GM18511 (cell line): ENCODE measurements at regions not wholly inside any gene's neighbourhood (a gene's known extent, or its start where the extent isn't known, plus 50 kb on each side); places are given as distances from the start of the nearest gene placed in this dataset.

Experiments
- ATAC-seq: cut with Tn5 transposase; IDR thresholded peaks from one replicate; pipeline ENCODE4 v1.9.1; 2021; ENCODE audit warnings: mild to moderate bottlenecking, moderate library complexity; ENCODE audit not compliant: unreplicated experiment

DNA sequence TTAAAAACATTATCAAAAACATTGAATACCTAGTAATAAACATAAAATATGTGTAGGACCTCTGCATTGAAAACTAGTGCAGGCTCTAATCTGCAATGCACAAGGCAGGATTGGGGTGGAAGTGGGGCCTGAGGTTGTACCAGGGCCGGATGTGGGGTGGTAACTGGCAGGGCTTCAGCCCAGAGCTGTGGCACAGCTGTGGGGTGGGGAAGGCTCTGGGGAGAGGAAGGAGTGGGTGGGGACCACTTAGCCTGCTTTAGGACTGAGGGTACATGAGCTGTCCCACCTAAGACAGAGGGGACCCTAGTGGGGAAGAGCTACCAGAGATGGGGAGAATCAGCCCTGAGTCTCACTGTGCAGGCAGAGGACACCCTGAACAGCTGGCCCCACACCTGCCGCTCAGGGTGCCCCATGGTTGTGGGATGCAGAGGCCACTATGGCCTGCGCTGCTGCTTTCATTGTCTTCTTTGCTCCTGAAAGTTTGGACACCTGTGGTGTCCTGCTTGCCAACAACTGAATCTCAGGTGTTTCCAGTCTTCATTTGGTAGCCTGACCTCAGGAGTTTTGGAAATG lies 311.4 kb downstream of the TLE4 start:
- peak; percentile 50 for ATAC-seq

DNA sequence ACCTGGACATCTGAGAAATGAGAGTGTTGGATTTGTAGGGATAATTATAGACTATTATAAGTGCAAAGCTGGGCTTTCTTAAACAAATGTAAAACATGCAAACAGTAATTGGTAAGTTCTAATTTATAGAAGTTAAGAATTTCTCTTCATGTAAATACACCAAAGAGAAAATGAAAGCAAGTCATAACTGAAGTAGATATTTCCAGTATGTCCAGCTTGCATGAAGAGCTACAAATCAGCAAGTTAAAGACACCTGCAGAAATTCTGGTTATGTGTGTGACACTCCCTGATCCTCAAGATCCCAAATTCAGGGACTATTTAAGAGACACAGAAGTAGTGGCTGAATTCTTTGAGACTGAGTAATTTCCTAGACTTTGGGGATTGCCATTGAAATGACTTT lies 308.9 kb downstream of the TLE4 start:
- peak; percentile 50 for ATAC-seq

DNA sequence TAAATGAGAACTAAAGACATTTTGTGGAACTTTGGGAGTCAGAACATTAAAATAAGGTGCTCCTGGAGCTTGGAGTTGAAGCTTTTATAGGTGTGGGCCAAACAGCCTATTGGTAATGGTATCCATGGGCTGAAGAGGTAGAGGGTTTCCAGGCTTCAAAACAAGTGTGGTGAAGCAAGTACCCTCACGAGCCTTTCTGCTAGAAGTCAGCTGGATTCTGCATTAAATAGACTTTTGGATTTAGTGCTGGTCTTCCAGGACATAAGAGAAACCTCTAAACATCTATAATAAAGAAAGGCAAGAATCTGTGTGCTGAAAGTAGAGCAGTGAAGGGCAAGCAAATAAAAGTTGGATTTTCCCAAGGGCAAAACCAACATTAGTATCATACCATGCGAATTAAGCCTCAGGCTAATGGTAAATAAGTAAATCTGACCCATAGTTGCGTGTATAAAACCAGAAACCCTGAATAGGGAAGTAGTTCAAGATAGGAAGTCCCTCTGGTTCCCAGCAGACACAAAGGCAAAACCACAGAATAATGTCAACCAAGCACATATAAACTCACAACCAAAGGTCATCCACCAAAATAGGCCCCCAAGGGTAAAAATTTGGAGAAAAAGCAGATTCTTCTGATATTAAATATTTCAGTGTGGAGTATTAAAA lies 306.3 kb downstream of the TLE4 start:
- ATAC-seq: peak; percentile 81

DNA sequence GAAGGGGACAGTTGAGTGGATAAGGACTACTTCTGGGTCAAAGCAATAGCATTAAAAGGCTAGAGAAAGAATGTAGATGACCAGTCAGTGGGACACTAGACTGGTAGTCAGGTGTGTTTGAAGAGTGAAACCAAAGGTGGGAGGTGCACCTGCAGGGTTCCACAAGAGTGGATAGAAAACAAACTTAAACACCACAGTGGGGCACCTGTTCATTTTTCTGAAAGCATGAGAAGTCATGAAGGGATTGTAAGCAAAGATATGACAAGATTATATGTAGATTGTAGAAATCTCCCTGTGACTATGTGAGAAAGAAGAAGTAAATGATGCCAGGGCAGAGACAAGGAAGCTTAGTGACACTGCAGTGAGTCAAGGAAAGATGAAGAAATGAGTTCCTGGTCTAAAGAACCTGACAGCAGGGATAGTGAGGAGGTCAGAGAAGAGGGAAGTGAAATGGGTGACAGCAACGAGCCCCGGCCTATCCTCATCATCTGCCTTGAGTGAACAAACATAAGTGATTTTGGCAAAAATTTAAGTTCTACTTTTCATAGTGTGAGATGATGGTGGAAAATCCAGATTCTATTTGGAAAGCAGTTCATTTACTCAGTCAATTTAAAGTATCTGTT lies 296.9 kb downstream of the TLE4 start:
- peak; percentile 62 for ATAC-seq

DNA sequence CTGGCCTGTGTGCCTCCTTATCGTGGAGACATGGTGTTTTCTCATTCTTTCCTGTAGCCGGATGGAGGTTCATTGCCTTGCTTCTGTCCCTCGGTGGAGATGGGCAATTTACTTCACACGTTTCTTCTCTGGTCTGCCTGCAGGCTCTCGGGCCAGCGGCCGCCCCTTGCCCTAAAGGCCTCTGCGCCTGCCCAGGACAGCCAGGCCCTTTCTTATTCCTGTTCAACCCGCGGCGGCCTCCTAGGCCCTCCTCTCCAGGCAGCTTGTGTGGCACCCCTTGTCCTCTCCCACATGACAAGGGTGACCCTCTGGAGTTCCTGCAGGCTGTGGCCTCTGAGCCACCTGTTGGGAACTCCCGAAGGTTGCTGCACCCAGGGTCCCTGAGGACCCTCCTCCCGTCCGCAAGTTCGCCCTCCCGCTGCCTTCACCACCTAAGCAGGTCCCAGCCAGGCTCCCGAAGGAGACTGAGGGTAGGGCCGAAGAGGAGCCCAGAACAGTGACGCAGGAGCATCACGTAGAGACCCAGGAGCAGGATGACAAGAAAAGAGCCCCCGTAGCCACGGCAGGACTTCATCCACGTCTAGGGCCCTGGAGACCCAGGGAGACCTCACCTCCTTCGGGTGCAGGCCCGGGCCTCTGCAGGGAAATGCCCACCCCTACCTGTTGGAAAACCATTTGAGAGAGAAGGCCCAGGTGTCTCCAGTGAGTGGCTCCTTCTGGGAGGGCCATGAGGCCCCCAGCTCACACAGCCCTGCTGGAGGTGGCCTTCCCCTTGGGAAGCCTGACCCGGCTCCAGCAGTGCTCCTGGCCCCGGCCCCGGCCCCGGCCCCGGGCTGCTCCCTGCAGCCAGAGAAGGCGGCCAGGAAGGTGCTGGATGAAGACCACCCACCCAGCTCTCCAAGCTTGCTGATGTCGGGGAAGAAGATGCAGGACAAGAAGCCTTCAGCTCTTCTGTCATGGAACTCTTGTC lies 291.4 kb downstream of the TLE4 start:
- ATAC-seq: no peak

DNA sequence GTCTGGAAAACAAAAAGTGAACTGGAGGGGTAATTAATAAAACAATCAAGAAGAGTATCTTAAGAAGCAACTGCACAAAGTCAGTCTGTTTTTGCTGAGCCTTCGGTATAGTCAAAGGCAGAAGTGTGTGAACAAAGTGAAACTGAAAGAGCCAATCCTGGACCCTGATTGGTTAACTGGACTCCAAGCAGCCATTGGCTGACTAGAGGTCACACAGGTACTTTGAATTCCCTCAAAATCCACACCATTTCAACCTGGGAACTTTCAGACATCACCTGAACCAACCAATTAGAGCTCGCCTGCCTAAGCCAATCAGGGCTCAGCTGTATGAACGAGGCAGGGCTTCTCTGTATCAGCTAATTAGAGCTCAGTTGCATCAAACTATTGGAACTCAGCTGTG lies 286.7 kb downstream of the TLE4 start:
- peak; percentile 95 for ATAC-seq

DNA sequence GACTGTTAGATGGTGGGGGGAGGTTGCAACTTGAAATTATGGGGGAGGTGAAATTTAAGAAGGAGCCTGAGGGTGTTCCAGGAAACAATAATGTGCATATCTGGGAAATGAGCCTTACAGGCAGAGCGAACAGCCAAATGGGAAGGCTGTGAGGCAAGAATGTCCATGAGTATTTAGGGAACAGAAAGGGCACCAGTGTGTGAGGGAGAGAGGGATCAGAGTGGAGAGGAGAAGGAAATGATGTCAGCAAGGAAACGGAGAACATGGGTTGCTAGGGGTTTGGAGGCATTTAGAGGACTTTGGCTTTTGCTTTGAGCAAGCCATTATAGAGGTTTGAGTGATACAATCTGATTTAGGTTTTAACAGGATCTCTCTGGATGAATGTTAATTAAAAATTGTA lies 285.4 kb downstream of the TLE4 start:
- ATAC-seq: no peak

DNA sequence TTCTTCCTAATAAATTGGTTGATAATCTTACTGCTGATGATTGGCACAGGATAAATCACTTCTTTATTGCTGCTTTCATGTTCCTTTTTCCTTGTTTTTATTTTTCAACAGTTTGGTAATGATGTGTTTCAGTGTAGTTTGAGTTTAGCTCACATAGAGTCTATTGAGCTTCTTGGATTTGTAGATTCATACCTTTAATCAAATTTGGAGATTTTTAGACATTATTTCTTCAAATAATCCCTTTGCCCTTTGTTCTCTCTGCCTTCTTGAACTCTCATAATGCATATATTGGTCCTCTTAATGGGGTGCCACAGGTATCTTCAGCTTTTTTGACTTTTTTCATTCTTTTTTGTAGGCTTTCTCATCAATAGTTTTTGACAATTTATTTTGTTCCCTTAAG lies 275.3 kb downstream of the TLE4 start:
- no peak for ATAC-seq

DNA sequence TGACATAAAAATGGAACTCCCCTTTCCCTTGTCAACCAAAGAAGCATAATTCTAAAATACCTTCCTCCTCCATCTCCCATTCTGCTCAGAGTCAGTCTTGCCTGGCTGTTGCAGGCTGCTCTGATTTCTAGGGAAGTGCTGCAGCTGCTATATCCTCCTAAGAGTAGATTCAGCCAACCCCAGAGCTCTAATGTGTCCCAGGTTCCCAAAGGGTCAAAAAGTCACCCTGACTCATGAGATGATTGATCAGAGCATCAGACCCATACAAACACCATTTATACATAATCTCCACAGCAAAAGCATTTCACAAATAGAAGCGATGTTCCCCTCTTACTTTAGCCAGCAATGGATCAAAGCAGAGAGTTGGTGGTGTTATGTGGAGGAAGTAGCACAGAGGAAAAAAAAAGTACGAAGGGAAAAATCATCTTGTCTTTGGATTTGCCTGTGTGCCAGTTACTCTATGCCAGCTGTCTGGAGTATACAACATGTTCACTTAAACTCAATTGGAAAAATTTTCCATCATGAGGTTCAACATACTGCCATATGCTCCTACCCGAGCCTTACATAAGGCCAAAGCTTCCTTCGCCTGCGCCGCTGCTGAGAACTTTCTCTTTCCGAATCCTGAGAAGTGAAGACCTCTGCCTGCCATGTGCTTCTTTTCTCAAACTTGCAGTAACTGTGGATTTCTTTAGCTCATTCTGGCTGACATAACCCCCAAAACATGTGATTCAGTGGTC lies 258.0 kb downstream of the TLE4 start:
- ATAC-seq: no peak

DNA sequence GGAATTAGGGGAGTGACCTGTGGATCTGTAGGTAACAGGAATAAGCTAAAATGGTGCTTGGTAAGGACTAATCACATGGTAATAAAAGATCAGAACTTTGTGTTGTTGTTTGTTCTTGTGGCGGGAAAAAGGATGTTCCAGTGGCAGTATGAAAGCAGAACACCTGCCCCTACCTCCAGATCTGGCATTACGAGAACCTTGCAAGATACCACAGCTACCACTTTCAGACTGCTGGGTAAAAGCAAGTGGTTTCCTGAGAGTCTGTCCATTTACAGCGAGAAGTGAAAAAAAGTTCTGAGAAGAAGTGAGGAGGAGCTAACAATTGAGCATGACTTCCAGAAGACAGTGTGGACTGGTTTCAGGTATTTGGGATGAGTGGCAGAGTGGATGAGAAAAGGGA lies 252.5 kb downstream of the TLE4 start:
- peak; percentile 97 for ATAC-seq

DNA sequence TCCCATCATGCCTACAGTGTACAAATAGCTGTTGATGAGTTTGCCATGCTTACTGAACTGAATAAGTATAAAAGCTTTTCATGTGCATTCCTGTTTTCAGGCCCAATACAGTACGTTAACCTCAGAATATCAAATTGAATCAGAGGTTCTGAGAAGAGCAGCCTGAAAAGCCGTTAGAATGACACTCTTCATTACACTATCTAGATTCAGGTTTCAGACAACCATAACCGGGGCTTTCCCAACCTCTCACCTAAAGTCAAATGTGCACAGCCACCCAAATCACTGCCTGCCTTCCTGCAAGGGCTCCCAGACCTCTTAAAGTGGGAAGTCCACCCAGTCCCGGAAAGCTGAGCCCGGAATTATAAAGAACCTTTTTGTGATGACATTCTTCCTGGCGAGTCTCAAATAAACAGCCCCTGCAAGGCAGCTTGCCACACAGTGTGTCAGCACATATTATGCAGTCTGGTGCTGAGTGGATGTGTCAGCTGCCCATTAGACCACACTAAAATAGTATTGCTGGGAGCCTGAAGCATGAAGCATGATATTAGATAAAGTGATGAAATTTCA lies 245.8 kb downstream of the TLE4 start:
- ATAC-seq: peak; percentile 86

DNA sequence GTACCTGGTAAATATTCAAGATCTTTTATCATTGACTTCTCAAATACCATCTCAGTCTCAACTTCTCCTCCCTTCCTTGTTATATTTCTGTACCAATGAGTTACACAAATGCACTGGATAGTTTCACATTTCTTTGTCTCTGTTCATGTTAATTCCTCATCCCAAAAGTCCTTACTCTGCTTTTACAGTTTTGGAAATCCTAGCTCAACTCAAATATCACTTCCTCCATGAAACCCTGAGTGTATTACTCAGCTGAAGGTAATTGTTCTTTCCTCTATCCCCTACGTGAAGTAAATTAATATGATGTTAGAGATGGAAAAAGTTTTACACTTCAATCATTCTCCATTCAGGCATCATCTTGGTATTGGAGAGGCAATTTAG lies 241.5 kb downstream of the TLE4 start:
- ATAC-seq: no peak

DNA sequence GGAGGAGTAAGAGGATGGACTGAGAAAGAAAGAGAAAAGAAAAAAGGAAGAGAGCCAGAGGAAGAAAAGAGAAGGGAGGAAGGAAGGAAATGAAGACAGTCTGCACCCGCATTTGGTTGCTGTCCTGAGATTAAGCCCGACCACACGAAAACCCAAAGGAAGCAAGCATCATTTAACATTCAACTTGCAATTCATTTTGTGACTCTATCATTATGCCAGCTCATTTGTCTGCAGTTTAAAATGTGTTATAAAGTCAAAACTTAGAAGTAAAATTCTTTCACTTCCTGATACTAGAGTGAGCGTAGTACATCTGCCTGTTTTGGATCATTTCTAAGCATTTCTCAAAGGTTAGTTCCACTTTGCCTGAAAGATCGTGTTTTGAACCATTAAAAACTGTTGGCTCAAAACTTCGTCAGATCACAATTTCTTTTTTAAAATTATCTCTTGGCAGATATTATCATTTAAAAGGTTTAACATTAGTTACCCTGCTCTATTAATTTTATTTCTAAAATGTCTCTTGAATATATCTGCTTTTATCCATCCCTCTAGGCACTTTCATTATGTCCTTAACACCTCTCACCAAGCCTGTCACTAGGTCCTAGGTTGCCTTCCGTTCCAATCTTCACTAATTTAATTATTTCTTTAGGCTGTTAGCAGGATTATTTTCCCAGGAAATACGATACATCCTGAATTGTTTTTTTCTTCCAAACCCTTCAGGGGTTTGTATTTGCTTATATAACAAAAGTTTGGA lies 240.9 kb downstream of the TLE4 start:
- peak; percentile 78 for ATAC-seq

DNA sequence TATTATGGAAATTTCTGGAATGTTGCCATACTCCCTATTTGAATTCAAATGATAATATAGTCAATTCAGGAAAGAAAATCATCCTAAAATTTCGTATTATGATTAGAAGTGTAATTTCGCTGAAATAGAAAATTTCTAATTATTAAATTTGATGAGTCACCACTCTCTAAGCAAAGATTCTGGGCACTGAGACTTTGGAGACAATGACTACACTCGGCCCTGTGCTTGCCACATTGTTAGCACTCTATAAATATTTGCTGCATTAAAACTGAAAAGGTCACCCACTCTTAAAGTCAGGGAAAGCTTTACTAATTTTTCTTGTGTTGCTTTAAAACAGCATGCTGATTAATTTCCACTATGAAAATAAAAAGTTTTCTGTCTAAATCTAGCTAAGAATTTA lies 240.3 kb downstream of the TLE4 start:
- peak; percentile 34 for ATAC-seq

DNA sequence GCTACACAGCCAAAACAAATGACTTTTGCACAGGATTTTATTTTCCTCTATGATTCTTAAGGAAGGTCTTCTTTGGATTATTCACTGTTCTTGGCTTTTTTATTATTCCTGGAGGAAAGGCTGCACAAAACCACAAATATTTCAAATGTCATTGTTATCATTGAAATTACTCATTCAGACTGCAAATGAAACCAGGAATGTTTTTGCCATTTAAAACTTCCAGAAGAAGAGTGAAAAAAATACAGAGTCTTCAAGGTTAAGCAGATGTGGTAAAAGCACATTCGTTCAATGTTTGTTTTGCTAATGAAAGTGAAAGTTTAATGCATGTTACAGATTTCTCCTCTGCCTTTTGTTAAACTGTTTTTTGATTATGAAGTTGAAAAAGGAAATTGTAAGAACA lies 238.2 kb downstream of the TLE4 start:
- no peak for ATAC-seq

DNA sequence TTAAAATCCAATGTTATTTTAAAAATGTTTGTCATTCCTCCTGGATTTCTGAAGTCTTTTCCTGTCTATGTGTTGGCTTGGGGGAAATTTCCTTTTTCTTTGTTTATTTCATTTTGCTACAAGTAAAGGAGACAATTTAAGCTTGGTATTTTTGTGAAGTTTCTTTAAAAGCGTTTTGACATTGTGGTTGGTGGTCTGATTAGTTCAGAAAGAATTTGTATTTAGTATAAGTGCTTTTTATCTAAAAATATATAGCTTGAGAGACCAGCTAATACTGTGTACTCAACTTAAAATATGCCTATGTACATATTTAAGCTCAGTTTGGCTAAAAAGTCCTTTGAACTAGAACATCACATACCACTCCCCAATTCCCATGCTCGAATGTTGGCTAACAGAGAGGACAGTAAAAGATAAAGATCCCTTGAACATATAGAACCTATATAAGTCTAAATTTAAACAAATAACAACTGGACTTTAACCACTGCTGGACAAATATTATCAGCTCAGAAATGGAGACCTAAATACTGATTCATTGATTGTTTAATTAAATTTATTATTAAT lies 237.6 kb downstream of the TLE4 start:
- no peak for ATAC-seq

DNA sequence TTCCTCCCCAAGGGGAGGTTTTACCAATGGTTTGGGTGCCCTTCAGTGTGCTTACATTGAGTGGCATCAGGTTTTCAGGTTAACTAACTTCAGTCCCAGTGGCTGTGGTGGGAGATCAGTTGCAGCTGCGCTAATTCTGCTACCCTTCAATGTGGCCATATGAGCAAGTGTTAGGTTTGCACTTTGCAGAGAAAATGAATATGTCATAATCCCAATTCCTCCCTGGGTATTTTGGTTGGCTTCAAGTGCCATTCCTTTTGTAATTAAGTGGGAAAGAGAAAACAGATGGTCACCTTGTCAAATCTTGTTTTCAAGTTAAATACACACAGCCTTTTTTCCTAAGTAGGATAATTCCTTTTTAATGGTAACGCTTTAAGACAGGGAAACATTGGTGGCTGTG lies 236.2 kb downstream of the TLE4 start:
- ATAC-seq: no peak

DNA sequence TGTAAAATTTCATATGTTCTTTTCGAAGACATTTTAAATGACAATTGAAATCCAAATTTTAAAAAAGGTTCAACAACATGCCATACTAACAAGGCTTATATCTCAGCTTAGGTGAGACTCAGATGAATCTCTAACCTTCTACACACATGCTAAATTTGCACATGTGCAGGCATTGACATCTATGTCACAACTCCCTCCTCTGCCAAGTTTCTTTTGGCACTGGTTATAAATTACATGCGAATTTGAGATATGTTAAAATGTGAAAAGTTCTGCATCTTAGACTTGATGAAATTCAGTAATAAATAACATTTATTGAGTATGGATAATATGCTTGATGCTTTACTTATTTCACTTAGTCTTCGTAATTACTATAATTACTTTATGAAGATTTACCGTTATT lies 234.3 kb downstream of the TLE4 start:
- ATAC-seq: no peak

DNA sequence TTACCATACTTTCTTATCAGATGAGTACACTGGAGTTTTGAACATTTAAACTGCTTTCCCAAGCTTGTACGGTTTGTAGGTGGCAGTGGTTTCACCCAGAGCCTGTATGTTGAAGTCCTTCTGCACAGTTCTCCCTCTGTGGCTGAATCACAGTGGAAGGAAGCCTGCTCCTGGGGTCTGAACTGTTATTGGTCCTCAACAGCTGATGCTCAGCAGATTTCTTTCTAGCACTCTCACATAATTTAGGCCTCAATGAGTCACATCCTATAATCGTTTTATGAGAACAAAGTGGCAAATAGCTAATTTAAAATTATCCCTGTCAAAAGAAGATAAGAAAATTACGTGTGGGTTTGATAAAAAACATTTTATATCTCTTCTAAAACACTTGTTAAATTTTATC lies 229.7 kb downstream of the TLE4 start:
- no peak for ATAC-seq
